HG03520 (cell line): ENCODE measurements at regions not wholly inside any gene's neighbourhood (a gene's known extent, or its start where the extent isn't known, plus 50 kb on each side); places are given as distances from the start of the nearest gene placed in this dataset.
"Not testable (repeated sequence)": the region's sequence is repeated elsewhere in the genome, so short reads cannot be mapped to it uniquely, and the experiment has no call there.

Source experiments
- ATAC-seq: cut with Tn5 transposase; IDR thresholded peaks from one replicate; pipeline ENCODE4 v1.9.1; 2021; ENCODE audit warnings: mild to moderate bottlenecking, moderate library complexity; ENCODE audit not compliant: unreplicated experiment

- not testable (repeated sequence) for ATAC-seq
These were observed 88.1 kb upstream of the LRPAP1 start for GRCh38 chr4:3620365-3620764.

GRCh38 chr4:3619698-3620097 is 87.5 kb upstream of the LRPAP1 start:
- ATAC-seq: not testable (repeated sequence)

- not testable (repeated sequence) for ATAC-seq
These were observed 86.1 kb upstream of the LRPAP1 start for GRCh38 chr4:3618341-3618740.

GRCh38 chr4:3615386-3616286 is 83.4 kb upstream of the LRPAP1 start:
- ATAC-seq: no peak

- ATAC-seq: no peak
These were observed 82.4 kb upstream of the LRPAP1 start for GRCh38 chr4:3614731-3614980.

GRCh38 chr4:3613967-3614730 is 81.9 kb upstream of the LRPAP1 start:
- no peak for ATAC-seq

GRCh38 chr4:3612934-3613333 is 80.7 kb upstream of the LRPAP1 start:
- no peak for ATAC-seq

GRCh38 chr4:3612281-3612680 is 80.1 kb upstream of the LRPAP1 start:
- no peak for ATAC-seq

GRCh38 chr4:3611778-3612177 is 79.6 kb upstream of the LRPAP1 start:
- no peak for ATAC-seq

- not testable (repeated sequence) for ATAC-seq
These were observed 78.6 kb upstream of the LRPAP1 start for GRCh38 chr4:3610851-3611250.

- ATAC-seq: not testable (repeated sequence)
These were observed 77.7 kb upstream of the LRPAP1 start for GRCh38 chr4:3609905-3610304.

- no peak for ATAC-seq
These were observed 75.7 kb upstream of the LRPAP1 start for GRCh38 chr4:3607690-3608552.

GRCh38 chr4:3606850-3607249 is 74.6 kb upstream of the LRPAP1 start:
- ATAC-seq: not testable (repeated sequence)

- not testable (repeated sequence) for ATAC-seq
These were observed 74.0 kb upstream of the LRPAP1 start for GRCh38 chr4:3606271-3606670.

- ATAC-seq: no peak
These were observed 73.3 kb upstream of the LRPAP1 start for GRCh38 chr4:3605491-3605890.

GRCh38 chr4:3602886-3603645 is 70.8 kb upstream of the LRPAP1 start:
- not testable (repeated sequence) for ATAC-seq

- ATAC-seq: no peak
These were observed 69.8 kb upstream of the LRPAP1 start for GRCh38 chr4:3601992-3602391.

- not testable (repeated sequence) for ATAC-seq
These were observed 69.0 kb upstream of the LRPAP1 start for GRCh38 chr4:3601108-3601690.

GRCh38 chr4:3599951-3600350 is 67.7 kb upstream of the LRPAP1 start:
- no peak for ATAC-seq

GRCh38 chr4:3598695-3599227 is 66.5 kb upstream of the LRPAP1 start:
- no peak for ATAC-seq
